ENCODE measurements at regions not wholly inside any gene's neighbourhood (a gene's known extent, or its start where the extent isn't known, plus 50 kb on each side); places are given as distances from the start of the nearest gene placed in this dataset.
"Not testable (repeated sequence)": the region's sequence is repeated elsewhere in the genome, so short reads cannot be mapped to it uniquely, and the experiment has no call there.

DNA sequence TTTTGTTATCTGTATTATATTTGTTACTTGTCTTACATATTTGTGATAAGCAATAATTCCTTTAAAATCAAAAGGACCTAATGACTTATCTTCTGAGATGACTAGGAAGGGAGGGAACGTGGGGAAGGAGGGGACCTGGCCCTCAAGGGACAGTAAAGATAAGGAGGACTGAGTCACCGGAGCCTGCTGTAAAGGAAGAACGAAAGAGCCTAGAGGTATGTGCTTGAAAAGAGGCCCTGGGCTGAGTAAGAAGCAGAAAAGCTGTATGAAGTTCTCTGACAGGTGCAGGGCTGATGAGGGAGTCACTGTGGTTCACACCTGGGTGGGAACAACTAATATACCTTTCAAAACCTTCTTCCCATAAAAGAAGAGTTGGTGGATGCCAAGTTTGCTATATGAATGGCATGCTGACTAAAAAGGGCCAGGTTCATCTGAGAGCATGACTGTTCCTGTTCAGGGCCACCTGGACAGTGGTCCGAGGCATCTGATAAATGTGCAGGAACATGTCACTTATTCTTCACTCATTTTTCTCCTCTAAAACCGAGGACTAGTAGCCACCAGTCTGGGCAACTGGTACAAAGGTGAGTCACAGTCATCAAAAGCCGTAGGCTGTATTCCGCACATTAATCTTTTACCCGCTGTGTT, 111.3 kb downstream of the TNFAIP3 start:
- H3K4me2 ChIP-seq (ENCODE audit: low read length), result no peak overlapping the region
- H3F3A ChIP-seq (ENCODE audit: insufficient read depth, low read length, poor library complexity, severe bottlenecking), result no peaks in the 10 kb centered on the region
- no peaks in the 10 kb centered on the region for H3K9me2 ChIP-seq (ENCODE audit: insufficient read depth, low read length)
- H3K4me3 ChIP-seq (ENCODE audit: low read length), result no peak overlapping the region
- H3K27ac ChIP-seq (ENCODE audit: low read length), result no peak overlapping the region
- H3K36me3 ChIP-seq (ENCODE audit: insufficient read depth, low read length), result no peaks in the 10 kb centered on the region
- H2AFZ ChIP-seq (ENCODE audit: low read depth, low read length), result no peak overlapping the region
- no peak overlapping the region for H3K9ac ChIP-seq (ENCODE audit: low read length)
- no peaks in the 10 kb centered on the region for H4K20me1 ChIP-seq (ENCODE audit: insufficient read depth)
- H3K27me3 ChIP-seq (ENCODE audit: insufficient read depth, low read depth, low read length), result no peaks in the 10 kb centered on the region
- H3K9me3 ChIP-seq (ENCODE audit: low read length), result no peaks in the 10 kb centered on the region
- no peaks in the 10 kb centered on the region for H3K79me2 ChIP-seq (replicated peaks; ENCODE audit: insufficient read depth, low read length)
- TF ChIP-seq EZH2 (IDR thresholded peaks at IDR 0.05; ENCODE audit: borderline replicate concordance, insufficient read depth, low read length, poor library complexity, severe bottlenecking) (no peak), POLR2AphosphoS5 (IDR thresholded peaks at IDR 0.05) (no peak), MXI1 (conservative IDR thresholded peaks at IDR 0.05; ENCODE audit: poor library complexity, severe bottlenecking) (no peak), SMC3 (conservative IDR thresholded peaks at IDR 0.05; ENCODE audit: poor library complexity) (no peak), EP300 (conservative IDR thresholded peaks at IDR 0.05; ENCODE audit: poor library complexity, severe bottlenecking) (no peak), TAF1 (IDR thresholded peaks at IDR 0.05; ENCODE audit: low read depth) (no peak), RAD21 (conservative IDR thresholded peaks at IDR 0.05) (no peak)
- TF ChIP-seq, protein P1, sequence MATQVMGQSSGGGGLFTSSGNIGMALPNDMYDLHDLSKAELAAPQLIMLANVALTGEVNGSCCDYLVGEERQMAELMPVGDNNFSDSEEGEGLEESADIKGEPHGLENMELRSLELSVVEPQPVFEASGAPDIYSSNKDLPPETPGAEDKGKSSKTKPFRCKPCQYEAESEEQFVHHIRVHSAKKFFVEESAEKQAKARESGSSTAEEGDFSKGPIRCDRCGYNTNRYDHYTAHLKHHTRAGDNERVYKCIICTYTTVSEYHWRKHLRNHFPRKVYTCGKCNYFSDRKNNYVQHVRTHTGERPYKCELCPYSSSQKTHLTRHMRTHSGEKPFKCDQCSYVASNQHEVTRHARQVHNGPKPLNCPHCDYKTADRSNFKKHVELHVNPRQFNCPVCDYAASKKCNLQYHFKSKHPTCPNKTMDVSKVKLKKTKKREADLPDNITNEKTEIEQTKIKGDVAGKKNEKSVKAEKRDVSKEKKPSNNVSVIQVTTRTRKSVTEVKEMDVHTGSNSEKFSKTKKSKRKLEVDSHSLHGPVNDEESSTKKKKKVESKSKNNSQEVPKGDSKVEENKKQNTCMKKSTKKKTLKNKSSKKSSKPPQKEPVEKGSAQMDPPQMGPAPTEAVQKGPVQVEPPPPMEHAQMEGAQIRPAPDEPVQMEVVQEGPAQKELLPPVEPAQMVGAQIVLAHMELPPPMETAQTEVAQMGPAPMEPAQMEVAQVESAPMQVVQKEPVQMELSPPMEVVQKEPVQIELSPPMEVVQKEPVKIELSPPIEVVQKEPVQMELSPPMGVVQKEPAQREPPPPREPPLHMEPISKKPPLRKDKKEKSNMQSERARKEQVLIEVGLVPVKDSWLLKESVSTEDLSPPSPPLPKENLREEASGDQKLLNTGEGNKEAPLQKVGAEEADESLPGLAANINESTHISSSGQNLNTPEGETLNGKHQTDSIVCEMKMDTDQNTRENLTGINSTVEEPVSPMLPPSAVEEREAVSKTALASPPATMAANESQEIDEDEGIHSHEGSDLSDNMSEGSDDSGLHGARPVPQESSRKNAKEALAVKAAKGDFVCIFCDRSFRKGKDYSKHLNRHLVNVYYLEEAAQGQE (IDR thresholded peaks at IDR 0.05; ENCODE audit: borderline replicate concordance), result no peak
- TF ChIP-seq, protein P2, sequence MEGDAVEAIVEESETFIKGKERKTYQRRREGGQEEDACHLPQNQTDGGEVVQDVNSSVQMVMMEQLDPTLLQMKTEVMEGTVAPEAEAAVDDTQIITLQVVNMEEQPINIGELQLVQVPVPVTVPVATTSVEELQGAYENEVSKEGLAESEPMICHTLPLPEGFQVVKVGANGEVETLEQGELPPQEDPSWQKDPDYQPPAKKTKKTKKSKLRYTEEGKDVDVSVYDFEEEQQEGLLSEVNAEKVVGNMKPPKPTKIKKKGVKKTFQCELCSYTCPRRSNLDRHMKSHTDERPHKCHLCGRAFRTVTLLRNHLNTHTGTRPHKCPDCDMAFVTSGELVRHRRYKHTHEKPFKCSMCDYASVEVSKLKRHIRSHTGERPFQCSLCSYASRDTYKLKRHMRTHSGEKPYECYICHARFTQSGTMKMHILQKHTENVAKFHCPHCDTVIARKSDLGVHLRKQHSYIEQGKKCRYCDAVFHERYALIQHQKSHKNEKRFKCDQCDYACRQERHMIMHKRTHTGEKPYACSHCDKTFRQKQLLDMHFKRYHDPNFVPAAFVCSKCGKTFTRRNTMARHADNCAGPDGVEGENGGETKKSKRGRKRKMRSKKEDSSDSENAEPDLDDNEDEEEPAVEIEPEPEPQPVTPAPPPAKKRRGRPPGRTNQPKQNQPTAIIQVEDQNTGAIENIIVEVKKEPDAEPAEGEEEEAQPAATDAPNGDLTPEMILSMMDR (IDR thresholded peaks at IDR 0.05; ENCODE audit: poor library complexity, severe bottlenecking), result no peak

DNA sequence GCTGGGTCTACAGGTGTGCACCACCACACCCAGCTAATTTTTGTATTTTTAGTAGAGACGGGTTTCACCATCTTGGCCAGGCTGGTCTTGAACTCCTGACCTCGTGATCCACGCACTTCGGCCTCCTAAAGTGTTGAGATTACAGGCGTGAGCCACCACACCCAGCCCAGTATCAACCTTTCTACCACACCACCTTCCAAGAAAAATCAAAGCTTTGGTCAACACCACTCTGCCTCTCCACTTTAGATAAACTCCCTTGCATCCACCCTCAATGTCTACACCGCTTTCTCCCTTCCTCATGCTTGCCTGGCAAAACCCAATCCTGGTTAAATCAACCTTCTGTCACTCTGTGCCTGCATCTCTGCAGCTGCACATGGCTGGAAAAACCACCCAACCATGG, 112.2 kb downstream of the TNFAIP3 start:
- H3K27ac ChIP-seq (ENCODE audit: low read length); H4K20me1 ChIP-seq (ENCODE audit: insufficient read depth); H3K9me2 ChIP-seq (ENCODE audit: insufficient read depth, low read length); H3K36me3 ChIP-seq (ENCODE audit: insufficient read depth, low read length); H3K4me2 ChIP-seq (ENCODE audit: low read length); H3K9me3 ChIP-seq (ENCODE audit: low read length); H3K4me3 ChIP-seq (ENCODE audit: low read length); H3K79me2 ChIP-seq (replicated peaks; ENCODE audit: insufficient read depth, low read length); H2AFZ ChIP-seq (ENCODE audit: low read depth, low read length); H3F3A ChIP-seq (ENCODE audit: insufficient read depth, low read length, poor library complexity, severe bottlenecking); H3K27me3 ChIP-seq (ENCODE audit: insufficient read depth, low read depth, low read length); H3K9ac ChIP-seq (ENCODE audit: low read length): not testable (repeated sequence)

DNA sequence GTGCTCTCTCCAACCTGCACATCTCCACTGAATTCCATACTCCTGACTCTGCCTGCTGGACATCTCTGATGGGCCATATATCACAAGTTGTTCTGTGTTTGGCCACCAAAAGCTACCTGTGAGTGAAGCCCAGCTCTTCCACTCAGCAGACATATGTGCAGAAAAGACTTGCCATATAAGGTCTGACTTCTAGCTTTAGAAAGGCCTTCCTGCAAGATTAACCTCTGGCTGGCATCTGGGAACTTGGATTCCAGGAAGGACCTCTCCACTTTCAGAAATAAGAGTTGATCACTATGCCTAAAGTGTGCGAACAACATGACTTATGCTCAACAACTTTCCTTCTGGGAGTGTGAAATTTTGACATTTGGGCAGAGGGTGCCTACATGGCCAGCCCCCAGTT, 113.7 kb downstream of the TNFAIP3 start:
- Histone ChIP-seq H2AFZ (ENCODE audit: low read depth, low read length) (no peak overlapping the region), H3K4me2 (ENCODE audit: low read length) (no peak overlapping the region), H3F3A (ENCODE audit: insufficient read depth, low read length, poor library complexity, severe bottlenecking) (no peaks in the 10 kb centered on the region), H4K20me1 (ENCODE audit: insufficient read depth) (no peaks in the 10 kb centered on the region), H3K79me2 (replicated peaks; ENCODE audit: insufficient read depth, low read length) (no peaks in the 10 kb centered on the region), H3K36me3 (ENCODE audit: insufficient read depth, low read length) (no peaks in the 10 kb centered on the region), H3K9me2 (ENCODE audit: insufficient read depth, low read length) (no peaks in the 10 kb centered on the region), H3K9me3 (ENCODE audit: low read length) (no peaks in the 10 kb centered on the region), H3K4me3 (ENCODE audit: low read length) (no peak overlapping the region), H3K27me3 (ENCODE audit: insufficient read depth, low read depth, low read length) (no peaks in the 10 kb centered on the region), H3K27ac (ENCODE audit: low read length) (no peak overlapping the region), H3K9ac (ENCODE audit: low read length) (no peak overlapping the region)
- no peak for TF ChIP-seq SMC3 (conservative IDR thresholded peaks at IDR 0.05; ENCODE audit: poor library complexity)
- no peak for TF ChIP-seq MXI1 (conservative IDR thresholded peaks at IDR 0.05; ENCODE audit: poor library complexity, severe bottlenecking)
- no peak for TF ChIP-seq EZH2 (IDR thresholded peaks at IDR 0.05; ENCODE audit: borderline replicate concordance, insufficient read depth, low read length, poor library complexity, severe bottlenecking)
- TF ChIP-seq EP300 (conservative IDR thresholded peaks at IDR 0.05; ENCODE audit: poor library complexity, severe bottlenecking), result no peak
- TF ChIP-seq, protein P2 (IDR thresholded peaks at IDR 0.05; ENCODE audit: poor library complexity, severe bottlenecking), result no peak
- TF ChIP-seq, protein P1 (IDR thresholded peaks at IDR 0.05; ENCODE audit: borderline replicate concordance), result no peak
- TF ChIP-seq RAD21 (conservative IDR thresholded peaks at IDR 0.05), result no peak
- no peak for TF ChIP-seq TAF1 (IDR thresholded peaks at IDR 0.05; ENCODE audit: low read depth)

Measured in neural cell (in vitro differentiated cells).